ENCODE measurements at regions not wholly inside any gene's neighbourhood (a gene's known extent, or its start where the extent isn't known, plus 50 kb on each side); places are given as distances from the start of the nearest gene placed in this dataset.
"Not testable (repeated sequence)": the region's sequence is repeated elsewhere in the genome, so short reads cannot be mapped to it uniquely, and the experiment has no call there.

DNA sequence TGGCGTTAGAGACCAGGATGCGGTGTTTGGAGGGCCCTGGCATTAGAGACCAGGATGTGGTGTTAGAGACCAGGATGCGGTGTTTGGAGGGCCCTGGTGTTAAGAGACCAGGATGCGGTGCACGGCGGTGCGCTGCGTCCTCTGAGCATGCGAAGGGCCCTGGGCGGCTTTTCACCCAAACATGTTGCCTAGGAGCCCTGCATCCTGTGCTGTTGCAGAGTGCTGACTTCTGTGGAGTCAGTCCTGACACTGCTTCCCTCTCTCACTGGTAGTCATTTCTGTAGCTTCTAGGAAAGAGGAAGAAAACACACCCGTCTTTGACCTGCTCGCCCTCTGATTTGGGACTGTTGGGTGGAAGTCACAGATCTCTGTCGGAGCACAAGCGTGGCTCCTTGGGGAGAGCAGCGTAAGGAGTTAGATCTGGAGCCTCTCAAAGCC is 141.2 kb downstream of the LAT start:
- no peaks in the 10 kb centered on the region for H3K27me3 ChIP-seq (replicated peaks in 1 of 2; ENCODE audit: control insufficient read depth in 2 of 2, insufficient read depth in 2 of 2, low read length in 1 of 2)
- H3K9ac ChIP-seq (ENCODE audit: control insufficient read depth, insufficient read depth, low read length), result no peak overlapping the region
- POLR2A ChIA-PET, result no interaction called here
- no peaks in the 10 kb centered on the region; a peak in 2 of 4 replicates for H3K36me3 ChIP-seq (ENCODE audit: control insufficient read depth in 2 of 2, insufficient read depth in 2 of 2, low read length in 1 of 2)
- no peaks in the 10 kb centered on the region; the same call in 1 of the 2 replicates for H3K4me1 ChIP-seq (ENCODE audit: control insufficient read depth, insufficient read depth, low read length)
- no TSS peak for BruUV-seq (replicated peaks)
- no peaks in the 10 kb centered on the region for H3K79me2 ChIP-seq (ENCODE audit: control insufficient read depth, insufficient read depth, low read length)
- H3K4me3 ChIP-seq, result no peak overlapping the region
- no peaks in the 10 kb centered on the region for H4K20me1 ChIP-seq (ENCODE audit: control insufficient read depth, insufficient read depth)
- no peak for ATAC-seq
- H3K27ac ChIP-seq (ENCODE audit: control insufficient read depth, insufficient read depth), result no peak overlapping the region
- no peak for FAIRE-seq
- SMC1A ChIA-PET (ENCODE audit: uncharacterized antibody, unreplicated experiment), result no interaction called here
- CTCF ChIA-PET, result interaction anchor here (0.6 kb wide), 1 partner anchor 133 kb away, joined by 3 read pairs; no protein-coding TSS in a partner anchor
- RAD21 ChIA-PET (ENCODE audit: unreplicated experiment), result no interaction called here
- DNase-seq (ENCODE audit: low read depth, low spot score), result no peak
- H3K9me3 ChIP-seq (replicated peaks; ENCODE audit: control insufficient read depth, insufficient read depth, low read length), result no peaks in the 10 kb centered on the region
- intact Hi-C loops (cut with micrococcal nuclease; ENCODE audit: unreplicated experiment) (no loop called here), in situ Hi-C loops (cut with MboI) (no loop called here)
- no peak overlapping the region for H3K4me2 ChIP-seq (ENCODE audit: control insufficient read depth, insufficient read depth)
- no peak for TF ChIP-seq NR2C1 (IDR thresholded peaks at IDR 0.05)
- 90% methylated on average over 15 of the region's 15 CpGs for WGBS (ENCODE audit: insufficient coverage, insufficient replicate concordance, low lambda C conversion rate, missing lambda C conversion rate)
- no peak overlapping the region for H2AFZ ChIP-seq (ENCODE audit: control insufficient read depth, low read depth, low read length)

DNA sequence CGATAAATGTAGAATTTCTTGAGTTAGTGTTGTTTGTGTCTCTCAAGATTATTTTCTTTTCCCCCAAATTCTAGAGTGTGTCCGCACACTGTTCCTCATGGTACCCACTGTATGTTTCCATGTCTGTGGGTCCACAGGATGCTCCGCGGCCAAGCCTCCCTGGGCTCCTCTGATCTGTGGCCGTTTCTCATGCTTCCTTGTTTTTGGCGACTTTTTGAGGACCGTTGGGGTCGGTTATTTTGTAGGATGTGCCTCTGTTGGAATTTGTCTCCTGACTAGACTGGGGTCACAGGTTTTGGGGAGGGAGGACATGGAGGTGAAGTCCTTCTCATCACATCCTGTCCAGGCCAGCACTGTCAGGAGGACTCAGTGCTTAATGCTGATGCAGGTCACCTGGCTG is 140.0 kb downstream of the LAT start:
- in situ Hi-C loops (cut with MboI) (loop anchor here (25.0 kb wide), 2 partner anchors 462 to 887 kb away; partner anchors contain the start of genes C16orf92 and DOC2A), intact Hi-C loops (cut with micrococcal nuclease; ENCODE audit: unreplicated experiment) (no loop called here)
- ChIA-PET CTCF (no interaction called here), SMC1A (ENCODE audit: uncharacterized antibody, unreplicated experiment) (no interaction called here), POLR2A (no interaction called here), RAD21 (ENCODE audit: unreplicated experiment) (no interaction called here)
- no peak for ATAC-seq
- FAIRE-seq, result no peak
- H3K27me3 ChIP-seq (replicated peaks in 1 of 2; ENCODE audit: control insufficient read depth in 2 of 2, insufficient read depth in 2 of 2, low read length in 1 of 2), result no peaks in the 10 kb centered on the region
- no peaks in the 10 kb centered on the region; the same call in 1 of the 2 replicates for H3K4me1 ChIP-seq (ENCODE audit: control insufficient read depth, insufficient read depth, low read length)
- WGBS (ENCODE audit: insufficient coverage, insufficient replicate concordance, low lambda C conversion rate, missing lambda C conversion rate), result 88% methylated on average over 7 of the region's 8 CpGs
- DNase-seq (ENCODE audit: low read depth, low spot score), result no peak
- no peak overlapping the region for H3K4me3 ChIP-seq
- BruUV-seq (replicated peaks), result no TSS peak
- TF ChIP-seq MYC (IDR thresholded peaks at IDR 0.05; ENCODE audit: insufficient read depth, insufficient read length, insufficient replicate concordance, low read length, severe bottlenecking), result no peak
- no peak for TF ChIP-seq CREB1 (IDR thresholded peaks at IDR 0.05; ENCODE audit: low read depth)
- no peak for TF ChIP-seq IRF4 (IDR thresholded peaks at IDR 0.05; ENCODE audit: low read depth, low read length)
- no peak for TF ChIP-seq CBX3 (IDR thresholded peaks at IDR 0.05; ENCODE audit: borderline replicate concordance, low read depth)
- no peak for TF ChIP-seq BCL11A (IDR thresholded peaks at IDR 0.05; ENCODE audit: low read depth, low read length)
- no peak for TF ChIP-seq NFYB (IDR thresholded peaks at IDR 0.05; ENCODE audit: insufficient read depth, low read depth, low read length)
- TF ChIP-seq SIX5 (IDR thresholded peaks at IDR 0.05; ENCODE audit: low read depth, low read length, severe bottlenecking), result no peak
- no peak for TF ChIP-seq ESRRA (IDR thresholded peaks at IDR 0.05; ENCODE audit: low read length)
- no peak for TF ChIP-seq EZH2 (IDR thresholded peaks at IDR 0.05; ENCODE audit: borderline replicate concordance, control insufficient read depth, low read depth, low read length)
- H3K27ac ChIP-seq (ENCODE audit: control insufficient read depth, insufficient read depth), result no peak overlapping the region
- no peak overlapping the region for H2AFZ ChIP-seq (ENCODE audit: control insufficient read depth, low read depth, low read length)
- H3K79me2 ChIP-seq (ENCODE audit: control insufficient read depth, insufficient read depth, low read length), result no peaks in the 10 kb centered on the region
- no peaks in the 10 kb centered on the region for H4K20me1 ChIP-seq (ENCODE audit: control insufficient read depth, insufficient read depth)
- no peak overlapping the region for H3K9ac ChIP-seq (ENCODE audit: control insufficient read depth, insufficient read depth, low read length)
- H3K9me3 ChIP-seq (replicated peaks; ENCODE audit: control insufficient read depth, insufficient read depth, low read length), result no peaks in the 10 kb centered on the region
- H3K4me2 ChIP-seq (ENCODE audit: control insufficient read depth, insufficient read depth), result no peak overlapping the region
- H3K36me3 ChIP-seq (ENCODE audit: control insufficient read depth in 2 of 2, insufficient read depth in 2 of 2, low read length in 1 of 2), result no peaks in the 10 kb centered on the region; a peak in 2 of 4 replicates

DNA sequence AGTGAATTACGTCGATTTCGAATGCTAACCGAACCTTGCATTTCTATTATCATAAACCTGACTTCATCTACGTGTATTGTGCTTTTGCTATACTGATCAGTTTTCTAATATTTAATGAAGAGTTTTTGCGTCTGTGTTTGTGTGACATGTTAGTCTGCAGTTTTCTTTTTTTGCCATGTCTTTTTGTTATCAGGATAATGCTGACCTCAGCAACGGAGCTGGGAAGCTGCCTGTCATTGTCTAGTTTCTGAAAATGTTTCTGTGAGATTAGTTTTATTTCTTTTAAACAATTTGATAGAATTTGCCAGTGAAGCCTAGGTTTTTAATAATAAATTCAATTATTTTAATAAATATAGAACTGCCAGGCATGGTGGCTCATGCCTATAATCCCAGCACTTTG is 139.3 kb downstream of the LAT start:
- ATAC-seq; intact Hi-C loops (cut with micrococcal nuclease; ENCODE audit: unreplicated experiment); H3K4me2 ChIP-seq (ENCODE audit: control insufficient read depth, insufficient read depth); SMC1A ChIA-PET (ENCODE audit: uncharacterized antibody, unreplicated experiment); RAD21 ChIA-PET (ENCODE audit: unreplicated experiment); FAIRE-seq; CTCF ChIA-PET; H3K79me2 ChIP-seq (ENCODE audit: control insufficient read depth, insufficient read depth, low read length); H3K4me1 ChIP-seq (ENCODE audit: control insufficient read depth, insufficient read depth, low read length); BruUV-seq (replicated peaks); H4K20me1 ChIP-seq (ENCODE audit: control insufficient read depth, insufficient read depth); H3K9me3 ChIP-seq (replicated peaks; ENCODE audit: control insufficient read depth, insufficient read depth, low read length); H3K4me3 ChIP-seq; H3K36me3 ChIP-seq (ENCODE audit: control insufficient read depth in 2 of 2, insufficient read depth in 2 of 2, low read length in 1 of 2); H2AFZ ChIP-seq (ENCODE audit: control insufficient read depth, low read depth, low read length); H3K27ac ChIP-seq (ENCODE audit: control insufficient read depth, insufficient read depth); POLR2A ChIA-PET; DNase-seq (ENCODE audit: low read depth, low spot score); H3K27me3 ChIP-seq (replicated peaks in 1 of 2; ENCODE audit: control insufficient read depth in 2 of 2, insufficient read depth in 2 of 2, low read length in 1 of 2); H3K9ac ChIP-seq (ENCODE audit: control insufficient read depth, insufficient read depth, low read length): not testable (repeated sequence)
- 97% methylated on average over 7 of the region's 7 CpGs for WGBS (ENCODE audit: insufficient coverage, insufficient replicate concordance, low lambda C conversion rate, missing lambda C conversion rate)
- in situ Hi-C loops (cut with MboI), result loop anchor here (25.0 kb wide), 2 partner anchors 463 to 888 kb away; partner anchors contain the start of genes C16orf92 and DOC2A

All from GM12878 (cell line).